HG02759 (cell line): ENCODE measurements at regions not wholly inside any gene's neighbourhood (a gene's known extent, or its start where the extent isn't known, plus 50 kb on each side); places are given as distances from the start of the nearest gene placed in this dataset.

ENCODE experiments used
- ATAC-seq: cut with Tn5 transposase; IDR thresholded peaks from one replicate; pipeline ENCODE4 v1.9.1; 2021; ENCODE audit warnings: mild to moderate bottlenecking, moderate library complexity; ENCODE audit not compliant: unreplicated experiment

DNA sequence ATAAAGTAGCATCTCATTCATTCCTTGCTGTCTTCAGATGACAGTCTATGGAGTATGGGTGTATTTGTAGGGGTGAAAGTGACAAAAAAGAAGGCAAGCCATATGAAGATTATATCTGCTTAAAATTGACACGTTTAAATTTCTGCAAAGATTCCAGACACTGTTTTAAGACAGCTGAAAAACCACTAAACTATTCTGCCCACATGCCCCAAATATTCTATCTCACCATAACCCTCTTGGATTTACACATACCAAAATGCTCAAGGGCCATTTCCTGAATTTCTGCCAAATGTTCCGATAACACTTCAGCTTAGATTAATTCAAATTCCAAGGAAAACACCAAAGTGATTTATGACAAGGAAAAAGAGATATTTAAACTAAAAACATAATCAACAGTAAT is 99.9 kb upstream of the IL6 start:
- no peak for ATAC-seq

DNA sequence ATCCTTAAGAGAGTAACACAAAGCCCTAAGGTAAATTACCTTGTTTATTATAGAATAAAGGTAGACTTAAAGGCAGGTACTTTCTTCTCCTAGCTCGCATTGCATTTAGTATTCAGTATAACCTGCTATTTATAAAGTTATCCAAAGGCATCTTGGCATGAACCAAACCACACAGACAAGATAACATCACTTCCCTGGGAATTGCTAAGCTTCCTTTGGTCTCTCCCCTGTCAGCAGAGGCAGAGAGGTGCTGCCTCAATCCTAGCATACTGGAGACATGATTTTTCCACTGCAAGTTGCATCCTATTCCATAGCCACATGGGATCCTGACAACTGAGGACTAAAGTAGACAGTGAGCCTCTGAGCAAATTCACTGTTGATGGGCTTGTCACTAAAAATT is 101.7 kb upstream of the IL6 start:
- no peak for ATAC-seq

DNA sequence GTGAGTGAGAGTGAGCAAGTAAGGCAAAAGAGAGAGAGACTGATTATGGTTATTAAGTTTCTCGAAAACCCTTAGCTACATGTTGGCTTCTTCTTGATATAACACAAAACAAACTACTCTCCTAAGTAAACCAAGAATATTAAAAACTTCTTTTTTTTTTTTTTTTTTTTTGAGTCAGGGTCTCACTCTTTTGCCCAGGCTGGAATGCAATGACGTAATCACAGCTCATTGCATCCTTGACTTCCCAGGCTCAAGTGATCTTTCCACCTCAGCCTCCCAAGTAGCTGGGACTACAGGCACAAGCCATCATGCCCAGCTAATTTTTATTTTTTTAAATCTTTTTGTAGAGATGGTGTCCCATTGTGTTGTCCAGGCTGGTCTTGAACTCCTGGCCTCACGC is 102.2 kb upstream of the IL6 start:
- no peak for ATAC-seq

DNA sequence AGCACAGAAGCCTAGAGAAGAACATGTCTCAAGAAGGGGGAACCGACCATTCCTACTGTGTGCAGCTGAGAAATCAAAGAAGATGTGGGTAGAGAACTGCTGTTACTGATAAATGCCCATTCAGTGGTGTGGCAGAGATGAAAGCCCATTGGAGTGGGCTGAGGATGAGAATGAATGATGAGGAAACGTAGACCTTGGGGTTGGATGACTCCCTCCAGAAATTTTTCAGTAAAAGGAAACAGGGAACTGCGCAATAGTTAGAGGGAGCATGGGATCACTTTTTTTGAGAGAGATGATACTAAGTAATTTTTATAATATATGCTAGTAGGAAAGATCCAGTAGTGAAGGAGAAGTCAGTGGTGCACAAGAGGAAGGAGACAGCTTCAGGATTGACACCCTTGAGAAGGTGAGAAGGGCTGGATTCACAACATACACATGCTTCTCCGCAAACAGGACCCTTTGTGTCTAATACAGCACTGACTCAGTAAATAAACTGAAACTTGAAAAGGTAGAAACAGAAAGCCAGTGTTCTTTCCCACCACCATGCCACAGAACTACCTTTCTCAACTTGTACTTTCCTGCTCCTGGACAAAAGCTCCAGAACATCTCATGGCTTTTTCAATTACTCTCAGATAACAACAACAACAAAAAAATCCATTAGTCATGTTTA is 104.7 kb upstream of the IL6 start:
- ATAC-seq: no peak

DNA sequence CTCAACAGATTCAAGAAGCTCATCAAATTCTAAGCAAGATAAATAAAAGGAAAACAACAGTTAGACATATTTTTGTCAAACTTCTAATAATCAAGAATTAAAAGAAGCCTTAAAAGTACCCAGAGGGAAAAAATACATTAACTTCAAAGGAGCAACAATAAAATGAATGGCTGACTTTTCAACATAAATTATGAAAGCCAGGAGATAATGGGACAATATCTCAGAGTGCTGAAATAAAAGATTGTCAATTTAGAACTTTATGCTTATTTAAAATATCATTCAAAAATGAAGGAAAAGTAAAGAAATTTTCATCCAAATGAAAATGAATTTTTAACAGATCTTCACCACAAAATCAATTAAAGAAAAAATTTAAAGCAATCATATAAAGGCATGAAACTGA is 108.5 kb upstream of the IL6 start:
- no peak for ATAC-seq

DNA sequence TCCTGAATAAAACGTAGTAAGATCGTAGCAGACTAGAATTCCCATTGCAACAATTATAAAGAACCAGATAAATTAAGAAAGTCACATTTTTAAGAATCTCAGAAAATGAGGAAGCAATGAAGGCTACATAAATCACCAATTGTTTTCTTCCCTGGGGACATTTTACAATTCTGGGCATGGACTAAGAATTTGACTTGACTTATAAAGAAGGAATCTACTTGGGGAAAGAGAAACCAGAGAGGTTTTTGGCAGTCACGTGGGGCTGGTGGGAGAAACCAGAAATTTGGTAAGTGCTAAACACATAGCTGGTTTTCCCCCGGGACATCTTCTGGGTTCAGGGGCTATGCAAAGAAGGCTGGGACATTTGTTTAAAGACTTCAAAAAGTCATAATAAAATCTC is 109.8 kb upstream of the IL6 start:
- no peak for ATAC-seq

DNA sequence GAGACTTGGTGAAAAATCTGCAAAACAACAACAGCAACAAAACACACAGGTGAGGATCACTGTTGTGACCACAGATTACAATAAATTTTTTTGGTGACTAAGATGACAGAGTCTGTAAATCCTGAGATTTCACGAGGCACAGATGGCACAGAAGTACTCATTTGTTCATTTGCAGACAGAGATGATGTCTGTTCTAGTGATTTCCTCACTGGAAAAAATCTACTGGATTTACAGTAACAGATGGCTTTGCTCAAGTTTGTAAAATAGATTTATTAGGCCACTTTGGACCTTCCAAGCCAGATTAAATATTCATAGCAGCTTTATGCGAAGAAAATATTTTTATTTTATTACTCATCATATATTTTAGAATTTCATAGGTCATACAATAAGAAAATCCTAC is 113.5 kb upstream of the IL6 start:
- ATAC-seq: no peak

DNA sequence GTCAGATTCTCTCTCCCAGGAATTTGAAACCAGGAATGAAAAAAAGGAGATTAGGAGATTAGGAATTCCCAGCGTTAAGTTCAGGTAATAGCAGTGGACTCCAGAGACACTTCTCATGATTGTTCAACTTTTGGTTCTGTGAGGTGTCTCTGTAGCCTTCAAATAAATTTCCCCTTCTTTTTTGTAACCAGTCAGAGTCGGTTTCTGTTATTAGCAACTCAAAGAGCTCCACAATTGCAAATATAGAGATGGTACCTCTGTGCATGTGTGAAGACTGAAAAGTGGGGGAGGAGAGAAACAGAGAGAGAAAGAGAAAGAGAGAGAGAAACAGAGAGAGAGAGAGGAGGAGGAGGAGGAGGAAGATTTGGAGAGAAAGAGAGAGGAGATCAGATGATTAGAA is 112.8 kb upstream of the STEAP1B start:
- ATAC-seq: no peak

DNA sequence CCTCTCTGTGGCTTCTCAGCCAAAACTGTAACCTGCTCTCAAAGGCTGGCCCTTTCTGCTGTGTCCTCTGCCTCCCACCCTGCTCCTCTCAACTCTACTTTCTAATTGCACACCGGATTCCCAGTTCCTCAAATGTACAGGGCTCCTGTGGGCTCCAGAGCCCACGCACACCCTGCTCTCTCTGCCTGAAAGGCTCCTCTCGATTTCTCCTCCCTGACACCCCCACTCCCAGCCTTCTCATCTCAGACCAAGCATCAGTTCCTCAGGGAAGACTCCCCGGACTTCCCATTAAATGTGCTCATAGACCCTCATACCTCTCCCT is 111.7 kb upstream of the STEAP1B start:
- ATAC-seq: no peak

DNA sequence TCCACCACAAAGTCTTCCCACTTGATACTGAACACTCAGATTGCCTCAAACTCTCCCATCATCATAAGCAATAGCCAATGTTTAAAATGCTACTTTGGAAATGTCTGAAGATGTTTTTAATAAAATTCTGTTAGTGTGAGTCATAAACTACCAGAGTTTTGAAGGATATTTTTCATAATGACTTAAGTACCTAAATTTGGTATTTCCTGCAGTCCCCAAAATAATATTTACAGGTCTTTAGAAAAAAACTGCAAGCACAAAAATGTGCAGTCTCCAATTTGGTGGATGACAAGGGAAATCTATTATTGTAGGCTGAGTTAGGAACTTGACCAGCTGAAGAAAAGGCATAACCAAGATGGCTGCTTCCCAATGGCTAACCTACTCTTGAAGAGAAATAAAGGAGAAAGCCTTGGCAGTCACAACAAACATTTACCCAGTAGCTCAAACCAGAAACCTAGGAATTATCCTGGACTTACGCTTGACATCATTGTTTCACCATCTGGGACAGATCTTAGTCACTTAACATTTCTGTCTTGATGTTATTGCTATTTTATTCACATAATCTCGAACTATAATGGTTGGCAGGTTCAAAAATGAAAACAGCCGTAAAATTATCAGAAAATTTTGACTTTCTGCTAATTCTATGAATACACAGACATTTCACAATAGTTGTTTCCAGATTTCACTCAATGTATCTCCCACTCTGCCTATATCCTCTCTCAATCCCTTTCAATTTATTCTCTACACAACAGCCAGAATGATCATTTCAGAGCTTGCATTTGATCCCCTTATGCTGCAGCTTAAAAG is 111.2 kb upstream of the STEAP1B start:
- ATAC-seq: no peak

DNA sequence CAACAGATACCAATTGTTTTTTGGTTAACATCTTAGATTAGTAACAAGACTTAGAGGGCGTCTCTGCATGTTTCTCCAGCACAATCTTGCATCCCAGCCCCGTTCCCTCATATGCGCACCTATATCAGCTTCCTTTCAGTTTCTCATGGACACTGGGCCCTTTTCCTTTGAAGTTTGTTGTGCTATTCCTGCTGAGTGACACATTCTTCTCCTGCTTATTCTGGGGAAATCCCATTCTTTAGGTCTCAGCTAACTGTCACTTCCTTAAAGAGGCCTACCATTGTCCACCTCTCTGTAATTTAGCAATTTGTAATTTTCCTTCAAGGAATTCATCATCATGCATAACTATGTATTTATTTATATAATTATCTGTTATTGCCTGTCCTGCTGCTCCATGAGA is 110.3 kb upstream of the STEAP1B start:
- no peak for ATAC-seq

DNA sequence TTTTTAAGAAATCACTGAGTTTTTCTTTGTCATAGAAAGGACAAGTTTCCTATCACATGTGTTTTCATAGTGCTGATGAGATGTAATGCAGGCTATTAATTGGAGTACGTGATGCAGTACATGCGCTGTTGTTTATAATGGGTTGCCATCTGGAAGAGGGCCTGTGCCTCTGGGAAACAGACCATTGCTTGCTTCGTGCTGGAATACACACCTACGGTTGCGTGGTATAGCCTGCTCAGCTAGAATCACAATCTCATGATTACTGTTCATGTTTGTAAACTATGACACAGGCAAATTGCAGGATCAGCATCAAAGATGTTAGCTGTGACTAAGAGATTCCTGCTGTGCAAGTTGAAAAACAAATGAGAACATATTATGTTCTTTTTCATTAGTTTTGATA is 107.2 kb upstream of the STEAP1B start:
- ATAC-seq: no peak

DNA sequence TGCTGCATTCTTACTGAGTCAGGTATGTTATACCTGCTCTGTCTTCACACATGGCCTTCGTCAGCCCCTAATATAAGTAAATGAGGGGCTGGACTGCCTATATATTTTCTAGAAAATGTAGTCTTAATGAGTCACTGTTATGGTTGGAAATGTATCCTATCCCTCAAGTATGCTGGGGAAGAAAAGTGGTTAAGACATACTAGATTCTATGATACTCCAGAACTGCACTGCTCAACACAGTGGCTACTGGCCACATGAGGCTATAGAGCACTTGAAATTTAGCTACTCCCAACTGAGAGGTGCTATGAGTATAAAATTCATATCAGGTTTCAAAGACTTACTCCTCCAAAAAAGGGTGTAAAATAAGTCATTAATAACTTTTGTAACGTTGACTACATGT is 104.3 kb upstream of the STEAP1B start:
- no peak for ATAC-seq

DNA sequence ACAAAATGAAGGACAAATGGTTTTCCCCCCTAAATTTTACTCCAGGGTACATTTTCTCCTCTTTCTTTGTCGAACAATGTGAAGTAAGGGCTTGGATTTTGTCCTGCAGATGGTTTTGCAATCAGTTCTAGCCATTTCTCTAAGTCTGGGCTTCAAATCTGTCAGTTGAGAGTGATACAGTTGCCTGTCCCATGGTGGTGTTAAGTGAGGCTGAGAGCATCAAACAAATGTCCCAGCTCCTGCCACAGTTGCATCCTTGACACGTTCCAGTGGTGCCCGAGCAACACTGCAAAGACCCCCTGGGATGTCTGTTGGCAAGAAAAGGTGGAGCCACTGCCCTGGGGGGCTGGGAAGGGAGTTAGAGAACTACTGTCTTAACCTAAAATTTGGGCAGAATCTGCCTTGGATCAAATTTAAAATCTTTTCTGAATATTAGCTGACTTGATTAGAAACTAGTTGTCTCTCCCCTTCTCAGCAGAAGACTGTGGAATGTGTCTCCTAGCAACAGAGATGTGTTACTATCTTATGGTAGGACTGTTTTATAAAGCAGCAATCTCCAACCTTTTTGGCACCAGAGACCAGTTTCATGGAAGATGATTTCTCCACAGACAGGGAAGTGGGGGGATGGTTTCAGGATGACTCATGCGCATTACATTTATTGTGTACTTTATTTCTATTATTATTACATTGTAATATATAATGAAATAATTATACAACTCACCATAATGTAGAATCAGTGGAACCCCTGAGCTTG is 102.0 kb upstream of the STEAP1B start:
- ATAC-seq: no peak

DNA sequence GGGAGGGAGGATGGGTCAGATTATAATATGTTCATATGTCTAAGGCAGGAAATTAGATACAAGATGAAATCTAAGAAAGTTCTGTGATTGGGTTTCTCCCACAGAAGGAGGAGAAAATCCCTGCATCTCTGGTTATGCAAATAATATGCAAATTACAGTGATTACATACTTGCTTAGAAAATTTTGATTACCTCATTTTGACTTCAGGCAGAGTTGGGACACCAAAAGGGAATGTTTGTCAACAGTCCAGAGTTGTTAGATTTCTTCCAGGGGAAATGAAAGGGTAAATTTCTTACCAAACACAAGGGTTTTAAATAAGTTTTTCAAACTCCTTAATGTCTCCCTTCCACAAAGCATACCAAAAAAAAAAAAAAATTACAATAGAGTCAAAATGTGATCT is 101.4 kb upstream of the STEAP1B start:
- no peak for ATAC-seq

DNA sequence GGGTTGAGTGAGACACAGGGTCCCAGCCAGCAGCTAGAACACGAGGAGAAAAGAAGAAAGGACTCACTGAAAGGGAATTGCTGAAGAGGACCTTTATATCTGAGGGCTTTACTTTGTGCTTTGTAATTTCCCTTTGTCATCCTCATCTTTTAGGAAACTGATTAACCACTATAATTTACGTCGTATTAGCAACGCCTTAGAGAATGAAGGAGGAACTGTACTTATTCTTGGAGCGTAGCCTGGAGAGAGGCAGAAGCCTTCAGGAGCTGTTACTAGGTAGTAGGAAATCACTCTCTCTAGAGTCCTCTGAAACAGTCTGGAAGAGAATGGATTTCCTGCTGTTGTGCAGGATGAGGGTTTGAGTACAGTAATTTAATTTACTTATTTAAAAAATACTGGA is 101.0 kb upstream of the STEAP1B start:
- ATAC-seq: no peak

DNA sequence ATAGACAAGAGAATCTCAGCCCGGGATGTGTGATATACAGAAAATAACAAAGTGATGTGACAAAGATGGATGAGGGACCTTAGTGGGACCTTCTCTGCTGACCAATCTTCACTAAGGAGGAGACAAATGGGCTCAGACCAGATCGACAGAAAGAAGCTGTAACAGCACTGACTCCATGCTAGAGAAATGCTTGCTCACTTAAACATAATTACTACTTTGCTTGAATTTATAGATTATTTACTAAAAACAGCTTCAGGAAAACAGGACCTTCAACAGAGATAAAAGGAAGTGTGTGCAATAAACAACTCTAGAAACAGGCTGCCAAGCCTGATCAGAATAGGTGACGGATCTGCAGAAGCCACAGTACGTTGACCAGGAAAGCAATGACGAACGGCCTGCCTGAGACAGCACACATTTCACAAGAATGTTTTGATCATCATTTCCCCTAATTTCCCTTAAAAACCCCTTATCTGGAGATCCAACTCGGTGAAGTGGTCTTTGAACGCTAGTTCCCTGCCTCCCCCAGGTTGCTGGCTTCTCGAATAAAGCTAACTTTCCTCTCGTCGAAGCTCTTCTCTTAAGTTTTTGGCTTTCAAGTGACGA is 98.4 kb upstream of the STEAP1B start:
- ATAC-seq: no peak

DNA sequence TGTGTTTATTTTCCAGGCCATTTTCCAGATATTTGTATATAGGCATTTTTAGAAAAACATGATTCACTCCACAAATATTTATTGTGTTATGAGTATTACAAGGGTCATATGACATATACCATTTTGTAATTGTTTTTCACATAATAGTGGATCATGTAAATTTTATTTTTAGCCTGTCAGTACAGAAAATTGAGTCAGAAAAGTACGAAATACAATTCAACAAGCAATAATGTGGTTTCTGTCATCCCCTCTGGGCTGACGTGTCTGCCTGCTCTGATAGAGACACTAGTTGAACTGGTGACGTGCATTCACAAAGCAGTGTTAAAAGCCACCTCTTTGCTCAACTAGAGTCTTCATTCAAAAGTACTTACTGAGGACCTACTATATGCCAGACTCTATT is 97.9 kb upstream of the STEAP1B start:
- ATAC-seq: no peak

DNA sequence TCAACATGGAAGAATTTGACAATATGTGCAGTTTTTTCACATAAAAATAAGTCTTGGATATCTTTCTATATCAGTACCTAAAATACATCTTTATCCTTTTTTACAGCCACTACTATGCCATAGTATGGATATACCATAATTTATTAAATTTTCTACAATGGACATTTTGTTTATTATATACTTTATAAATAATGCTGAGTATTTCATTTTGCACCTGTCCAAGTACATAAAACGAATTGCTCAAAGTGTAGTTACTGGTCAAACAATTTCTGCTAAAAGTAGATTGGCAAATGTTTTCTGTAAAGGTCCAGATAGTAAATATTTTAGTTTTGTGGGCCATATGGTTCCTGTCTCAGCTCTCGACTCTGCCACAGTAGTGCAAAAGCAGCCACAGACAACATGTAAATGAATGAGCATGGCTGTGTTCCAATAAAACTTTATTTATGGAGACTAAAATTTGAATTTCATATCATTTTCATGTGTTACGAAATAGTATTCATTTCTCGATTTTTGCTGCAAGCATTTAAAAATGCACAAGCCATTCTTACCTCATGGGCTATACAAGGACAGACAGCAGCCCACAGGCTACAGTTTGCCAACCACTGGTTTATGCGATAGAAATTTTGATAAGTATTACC is 96.9 kb upstream of the STEAP1B start:
- no peak for ATAC-seq

DNA sequence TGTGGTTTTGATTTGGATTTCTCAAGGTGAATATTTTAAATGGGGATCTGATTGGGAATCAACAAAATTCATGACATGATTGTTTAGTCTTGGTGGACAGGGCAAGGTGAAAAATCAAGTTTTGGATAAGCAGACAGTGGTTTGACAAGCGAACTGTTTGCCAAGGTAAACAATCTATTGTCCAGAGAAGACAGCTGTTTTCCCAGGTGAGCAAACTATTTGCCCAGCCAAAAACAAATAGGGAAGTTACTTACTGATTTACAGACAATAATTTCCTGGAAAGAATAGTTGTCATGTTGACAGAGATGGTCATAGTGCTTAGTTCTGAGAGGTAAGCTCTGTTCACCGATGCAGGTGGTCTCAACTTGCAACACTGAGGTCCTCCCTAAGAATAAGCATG is 94.0 kb upstream of the STEAP1B start:
- no peak for ATAC-seq

DNA sequence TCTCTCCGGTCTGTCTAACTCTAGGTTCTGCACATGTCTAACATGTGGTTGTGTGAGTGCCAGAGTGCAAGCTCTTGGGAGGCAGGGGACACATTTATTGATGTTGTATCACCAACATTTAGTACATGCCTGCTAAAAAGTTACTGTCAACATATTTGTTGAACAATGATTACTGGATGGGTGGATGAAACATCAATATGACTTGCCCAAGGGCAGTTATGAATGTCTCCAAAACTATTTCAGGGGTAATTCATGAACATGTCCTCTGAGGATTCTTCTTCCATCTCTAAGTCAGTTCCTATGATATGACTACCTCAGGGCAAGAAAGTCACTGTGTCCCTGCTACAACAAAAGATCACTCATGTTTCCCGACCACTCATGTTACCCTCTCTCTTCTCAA is 91.3 kb upstream of the STEAP1B start:
- ATAC-seq: no peak
